ENCODE measurements at regions not wholly inside any gene's neighbourhood (a gene's known extent, or its start where the extent isn't known, plus 50 kb on each side); places are given as distances from the start of the nearest gene placed in this dataset.

GRCh38 chr9:687994-688393 lies 153.5 kb upstream of the DMRT1 start:
- in situ Hi-C loops (cut with MboI; ENCODE audit: low sequenced_read_pairs), result no loop called here

- in situ Hi-C loops (cut with MboI; ENCODE audit: low sequenced_read_pairs), result no loop called here
These were observed 150.9 kb upstream of the DMRT1 start for GRCh38 chr9:690517-691111.

GRCh38 chr9:691825-692400 lies 149.6 kb upstream of the DMRT1 start:
- in situ Hi-C loops (cut with MboI; ENCODE audit: low sequenced_read_pairs), result no loop called here

GRCh38 chr9:692636-693129 lies 148.8 kb upstream of the DMRT1 start:
- in situ Hi-C loops (cut with MboI; ENCODE audit: low sequenced_read_pairs), result no loop called here

GRCh38 chr9:693201-694091 lies 148.1 kb upstream of the DMRT1 start:
- in situ Hi-C loops (cut with MboI; ENCODE audit: low sequenced_read_pairs), result no loop called here

- in situ Hi-C loops (cut with MboI; ENCODE audit: low sequenced_read_pairs), result no loop called here
These were observed 147.4 kb upstream of the DMRT1 start for GRCh38 chr9:694092-694402.

- in situ Hi-C loops (cut with MboI; ENCODE audit: low sequenced_read_pairs), result no loop called here
These were observed 146.9 kb upstream of the DMRT1 start for GRCh38 chr9:694403-695154.

- in situ Hi-C loops (cut with MboI; ENCODE audit: low sequenced_read_pairs), result no loop called here
These were observed 146.2 kb upstream of the DMRT1 start for GRCh38 chr9:695252-695651.

GRCh38 chr9:696332-697323 lies 144.9 kb upstream of the DMRT1 start:
- in situ Hi-C loops (cut with MboI; ENCODE audit: low sequenced_read_pairs), result no loop called here

- in situ Hi-C loops (cut with MboI; ENCODE audit: low sequenced_read_pairs), result no loop called here
These were observed 143.2 kb upstream of the DMRT1 start for GRCh38 chr9:698276-698675.

- in situ Hi-C loops (cut with MboI; ENCODE audit: low sequenced_read_pairs), result no loop called here
These were observed 142.5 kb upstream of the DMRT1 start for GRCh38 chr9:698954-699353.

- in situ Hi-C loops (cut with MboI; ENCODE audit: low sequenced_read_pairs), result no loop called here
These were observed 142.1 kb upstream of the DMRT1 start for GRCh38 chr9:699396-699795.

- in situ Hi-C loops (cut with MboI; ENCODE audit: low sequenced_read_pairs), result no loop called here
These were observed 140.9 kb upstream of the DMRT1 start for GRCh38 chr9:700365-701282.

- in situ Hi-C loops (cut with MboI; ENCODE audit: low sequenced_read_pairs), result no loop called here
These were observed 138.1 kb upstream of the DMRT1 start for GRCh38 chr9:703392-703791.

GRCh38 chr9:706073-706472 lies 135.4 kb upstream of the DMRT1 start:
- in situ Hi-C loops (cut with MboI; ENCODE audit: low sequenced_read_pairs), result no loop called here

GRCh38 chr9:706606-707459 lies 134.7 kb upstream of the DMRT1 start:
- in situ Hi-C loops (cut with MboI; ENCODE audit: low sequenced_read_pairs), result no loop called here

GRCh38 chr9:708182-708550 lies 133.3 kb upstream of the DMRT1 start:
- in situ Hi-C loops (cut with MboI; ENCODE audit: low sequenced_read_pairs), result no loop called here
